ENCODE measurements at regions not wholly inside any gene's neighbourhood (a gene's known extent, or its start where the extent isn't known, plus 50 kb on each side); places are given as distances from the start of the nearest gene placed in this dataset.
"Not testable (repeated sequence)": the region's sequence is repeated elsewhere in the genome, so short reads cannot be mapped to it uniquely, and the experiment has no call there.

DNA sequence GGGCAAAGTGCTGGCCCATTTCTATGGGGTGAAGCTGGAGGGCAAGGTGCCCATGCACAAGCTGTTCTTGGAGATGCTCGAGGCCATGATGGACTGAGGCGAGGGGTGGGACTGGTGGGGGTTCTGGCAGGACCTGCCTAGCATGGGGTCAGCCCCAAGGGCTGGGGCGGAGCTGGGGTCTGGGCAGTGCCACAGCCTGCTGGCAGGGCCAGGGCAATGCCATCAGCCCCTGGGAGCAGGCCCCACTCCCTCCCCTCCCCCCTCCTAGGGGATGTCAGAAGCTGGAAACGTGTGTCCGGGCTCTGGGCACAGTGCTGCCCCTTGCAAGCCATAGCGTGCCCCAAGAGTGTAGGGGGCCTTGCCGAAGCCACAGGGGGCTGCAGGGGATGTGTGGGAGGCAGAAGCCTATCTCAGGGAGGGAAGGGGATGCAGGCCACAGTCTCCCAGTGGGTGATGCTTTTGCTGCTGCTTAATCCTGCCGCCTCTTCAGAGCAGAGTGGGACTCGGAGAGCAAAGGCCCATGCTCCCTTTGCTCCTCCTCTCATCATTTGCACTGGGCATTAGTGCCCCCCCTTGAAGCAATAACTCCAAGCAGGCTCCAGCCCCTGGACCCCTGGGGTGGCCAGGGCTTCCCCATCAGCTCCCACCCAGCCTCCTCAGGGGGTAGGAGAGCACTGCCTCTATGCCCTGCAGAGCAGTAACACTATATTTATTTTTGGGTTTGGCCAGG is 85.2 kb downstream of the MRPL57 start:
- DNase-seq (ENCODE audit: low spot score): not testable (repeated sequence)

DNA sequence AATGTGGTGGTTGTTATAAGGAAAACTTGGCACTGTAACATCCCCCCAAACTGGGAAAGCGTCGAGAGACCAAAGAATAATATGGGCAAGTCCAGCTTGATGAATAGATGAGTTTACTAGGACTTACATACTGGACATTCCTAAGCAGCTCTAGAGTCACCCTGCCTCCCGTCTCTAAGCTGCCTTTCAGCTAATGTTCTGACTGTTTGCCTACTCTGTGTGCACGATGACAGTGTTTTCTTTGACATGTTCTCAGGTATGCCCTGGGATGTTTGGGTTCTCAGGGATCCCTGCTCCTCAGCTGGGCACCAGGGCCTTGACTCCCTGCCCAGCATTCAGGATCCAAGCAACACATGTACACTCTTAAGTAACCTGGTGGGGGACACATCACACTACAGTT is 87.5 kb downstream of the MRPL57 start:
- DNase-seq (ENCODE audit: low spot score): not testable (repeated sequence)

DNA sequence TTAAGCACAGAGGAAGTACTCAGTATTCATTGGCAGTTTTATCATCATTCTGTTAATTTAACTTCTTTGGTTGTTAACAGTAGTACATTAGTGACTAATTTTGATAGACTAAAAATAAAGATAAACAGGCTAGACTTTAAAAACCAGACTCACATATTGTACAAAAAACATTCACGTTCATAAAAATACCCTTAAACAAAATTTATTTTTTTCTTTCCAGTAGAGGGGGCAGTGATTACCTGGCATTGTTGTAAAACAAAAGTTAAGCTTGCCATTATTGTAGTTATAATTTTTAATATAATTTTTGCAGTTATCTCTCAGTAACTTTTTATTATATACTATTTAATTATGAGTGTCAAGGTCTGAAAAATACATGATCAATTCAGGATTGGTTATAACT is 92.0 kb downstream of the MRPL57 start:
- not testable (repeated sequence) for DNase-seq (ENCODE audit: low spot score)

DNA sequence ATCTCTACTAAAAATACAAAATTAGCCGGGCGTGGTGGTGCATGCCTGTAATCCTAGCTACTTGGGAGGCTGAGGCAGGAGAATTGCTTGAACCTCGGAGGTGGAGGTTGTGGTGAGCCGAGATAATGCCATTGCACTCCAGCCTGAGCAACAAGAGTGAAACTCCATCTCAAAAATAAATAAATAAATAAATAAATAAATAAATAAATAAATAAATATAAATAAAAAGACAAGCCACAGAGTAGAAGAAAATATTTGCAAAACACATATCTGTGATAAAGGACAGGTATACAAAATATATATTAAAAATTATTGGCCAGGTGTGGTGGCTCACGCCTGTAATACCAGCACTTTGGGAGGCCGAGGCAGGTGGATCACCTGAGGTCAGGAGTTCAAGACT is 96.0 kb downstream of the MRPL57 start:
- not testable (repeated sequence) for DNase-seq (ENCODE audit: low spot score)

DNA sequence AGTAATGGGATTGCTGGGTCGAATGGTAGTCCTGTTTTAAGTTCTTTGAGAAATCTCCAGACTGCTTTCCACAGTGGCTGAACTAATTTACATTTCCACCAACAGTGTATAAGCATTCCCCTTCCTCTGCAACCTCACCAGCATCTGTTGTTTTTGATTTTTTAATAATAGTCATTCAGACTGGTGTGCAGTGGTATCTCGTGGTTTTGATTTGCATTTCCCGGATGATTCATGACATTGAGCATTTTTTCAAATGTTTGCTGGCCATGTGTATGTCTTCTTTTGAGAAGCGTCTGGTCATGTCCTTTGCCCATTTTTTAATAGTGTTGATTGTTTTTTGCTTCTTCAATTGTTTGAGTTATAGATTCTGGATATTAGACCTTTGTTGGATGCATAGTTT is 98.0 kb downstream of the MRPL57 start:
- not testable (repeated sequence) for DNase-seq (ENCODE audit: low spot score)

DNA sequence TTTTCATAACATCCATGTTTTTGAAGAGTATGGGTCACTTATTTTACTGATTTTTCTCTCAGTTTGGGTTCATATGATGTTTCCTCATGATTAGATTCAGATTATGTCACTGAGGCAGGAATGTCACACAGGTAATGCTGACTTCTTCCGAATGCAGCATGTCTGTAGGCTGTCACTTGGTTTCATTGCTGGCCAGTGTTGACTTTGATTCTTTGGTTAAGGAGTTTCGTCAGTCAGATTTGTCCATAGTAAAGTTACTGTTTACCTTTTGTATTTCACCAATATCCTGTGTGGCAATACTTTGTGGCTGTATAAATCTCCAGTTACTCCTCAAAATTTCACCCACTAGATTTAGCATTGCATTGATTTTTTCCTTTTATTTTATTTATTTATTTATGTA is 105.6 kb downstream of the MRPL57 start:
- no peak for DNase-seq (ENCODE audit: low spot score)

DNA sequence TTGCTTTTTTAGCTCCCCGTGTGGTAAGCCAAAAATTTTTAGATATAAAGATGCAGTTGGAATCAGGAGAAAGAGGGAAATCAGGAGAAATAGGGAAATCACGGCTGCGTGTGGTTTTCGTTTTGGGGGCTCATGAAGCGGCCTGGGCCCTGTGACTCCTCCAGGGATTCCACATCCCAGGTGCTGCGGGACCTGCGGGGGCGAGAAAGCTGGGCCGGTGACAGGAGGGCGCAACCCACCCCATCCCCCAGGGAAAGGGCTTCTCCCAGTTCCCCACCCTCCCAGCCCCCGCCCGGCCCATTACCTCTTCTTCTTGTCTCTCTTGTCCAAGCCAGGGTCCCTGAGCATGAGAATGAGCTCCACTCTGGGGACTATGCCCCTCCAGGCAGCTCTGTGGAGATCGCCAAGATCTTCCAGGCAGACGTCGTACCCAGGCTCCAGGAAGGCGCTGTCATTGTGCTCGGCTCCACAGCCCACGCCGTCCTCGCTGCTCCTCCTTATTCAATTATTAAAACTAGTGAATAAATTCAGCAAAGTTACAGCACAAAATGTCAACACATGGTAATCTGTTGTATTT is 111.0 kb downstream of the MRPL57 start:
- DNase-seq (ENCODE audit: low spot score): no peak

DNA sequence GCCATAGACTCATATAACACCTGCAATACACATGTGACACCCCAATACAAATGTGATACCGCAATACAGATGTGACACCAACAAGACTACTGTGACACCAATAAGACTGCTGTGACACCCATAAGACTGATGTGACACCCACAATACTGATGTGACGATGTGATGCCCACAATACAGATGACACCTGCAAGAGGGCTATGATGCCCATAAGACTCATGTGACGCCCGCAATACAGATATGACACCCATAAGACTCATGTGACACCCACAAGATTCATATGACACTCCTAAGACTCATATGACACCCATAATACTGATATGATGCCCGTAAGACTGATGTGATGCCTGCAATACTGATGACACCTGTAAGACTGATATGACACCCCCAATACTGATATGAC is 113.0 kb downstream of the MRPL57 start:
- no peak for DNase-seq (ENCODE audit: low spot score)

DNA sequence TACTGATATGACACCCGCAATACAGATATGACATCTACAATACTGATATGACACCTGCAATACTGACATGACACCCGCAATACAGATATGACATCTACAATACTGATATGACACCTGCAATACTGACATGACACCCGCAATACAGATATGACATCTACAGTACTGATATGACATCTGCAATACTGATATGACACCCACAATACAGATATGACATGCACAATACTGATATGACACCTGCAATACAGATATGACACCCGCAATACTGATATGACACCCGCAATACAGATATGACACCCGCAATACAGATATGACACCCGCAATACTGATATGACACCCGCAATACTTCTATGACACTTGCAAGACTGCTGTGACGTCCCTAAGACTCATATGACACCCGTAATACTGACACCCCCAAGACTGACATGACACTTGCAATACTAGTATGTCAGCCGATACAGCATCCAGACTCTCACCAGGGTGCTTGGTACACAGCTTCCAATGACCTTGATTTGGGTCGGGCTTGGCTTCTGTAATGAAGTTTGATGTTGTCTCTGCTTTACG is 114.1 kb downstream of the MRPL57 start:
- DNase-seq (ENCODE audit: low spot score): not testable (repeated sequence)

DNA sequence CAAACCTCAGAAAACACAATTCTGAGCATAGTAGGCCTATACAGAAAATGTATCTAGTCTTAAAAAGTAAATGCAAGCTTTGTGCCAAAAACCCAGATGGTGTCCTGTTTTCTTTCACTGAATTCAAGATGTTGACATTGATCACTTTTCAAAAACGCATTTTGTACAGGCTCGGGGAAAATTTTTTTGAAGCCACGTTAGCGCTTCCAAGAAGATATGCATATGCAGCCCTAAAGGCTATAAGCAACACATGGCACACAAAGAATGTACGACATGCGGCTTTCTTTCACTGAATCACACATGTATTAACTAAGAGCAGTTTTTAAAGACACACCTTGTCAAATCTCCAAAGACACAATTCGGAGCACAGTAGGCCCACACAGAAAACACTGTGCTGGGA is 115.4 kb downstream of the MRPL57 start:
- DNase-seq (ENCODE audit: low spot score): no peak

DNA sequence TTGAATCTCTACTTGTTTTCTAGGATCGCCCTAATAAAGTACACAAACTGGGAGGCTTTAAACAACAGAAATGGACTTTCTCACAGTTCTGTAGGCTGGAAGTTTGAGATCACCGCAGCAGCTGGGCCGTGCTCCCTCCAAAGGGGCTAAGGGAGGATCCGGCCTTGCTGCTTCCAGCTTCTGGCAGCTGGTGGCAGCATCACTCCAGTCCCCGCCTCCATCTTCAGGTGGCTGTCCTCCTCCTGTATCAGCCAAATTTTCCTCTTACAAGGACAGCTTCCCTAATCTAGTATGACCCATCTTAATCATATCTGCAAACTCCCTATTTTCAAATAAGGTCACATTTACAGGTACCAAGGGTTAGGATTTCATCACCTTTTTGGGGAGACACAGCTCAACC is 120.5 kb downstream of the MRPL57 start:
- DNase-seq (ENCODE audit: low spot score): peak; percentile 28

DNA sequence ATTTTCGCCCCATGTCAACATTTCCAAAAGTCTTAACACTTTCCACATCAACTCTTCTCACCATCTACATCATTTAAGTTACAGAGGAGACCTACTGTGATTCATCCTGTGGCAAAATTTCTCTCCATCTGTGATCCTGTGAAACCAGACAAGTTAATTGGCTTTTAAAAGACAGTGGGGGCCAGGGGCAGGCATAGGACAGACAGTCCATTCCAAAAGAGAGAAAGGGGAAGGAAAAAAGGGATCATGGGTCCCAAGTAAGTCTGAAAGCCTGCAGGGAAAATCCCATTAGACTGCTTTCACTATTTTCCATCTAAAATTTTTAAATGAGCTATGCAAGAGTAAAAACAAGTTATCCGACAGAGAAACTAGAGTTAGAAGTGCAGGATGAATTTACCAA is 121.0 kb downstream of the MRPL57 start:
- no peak for DNase-seq (ENCODE audit: low spot score)

DNA sequence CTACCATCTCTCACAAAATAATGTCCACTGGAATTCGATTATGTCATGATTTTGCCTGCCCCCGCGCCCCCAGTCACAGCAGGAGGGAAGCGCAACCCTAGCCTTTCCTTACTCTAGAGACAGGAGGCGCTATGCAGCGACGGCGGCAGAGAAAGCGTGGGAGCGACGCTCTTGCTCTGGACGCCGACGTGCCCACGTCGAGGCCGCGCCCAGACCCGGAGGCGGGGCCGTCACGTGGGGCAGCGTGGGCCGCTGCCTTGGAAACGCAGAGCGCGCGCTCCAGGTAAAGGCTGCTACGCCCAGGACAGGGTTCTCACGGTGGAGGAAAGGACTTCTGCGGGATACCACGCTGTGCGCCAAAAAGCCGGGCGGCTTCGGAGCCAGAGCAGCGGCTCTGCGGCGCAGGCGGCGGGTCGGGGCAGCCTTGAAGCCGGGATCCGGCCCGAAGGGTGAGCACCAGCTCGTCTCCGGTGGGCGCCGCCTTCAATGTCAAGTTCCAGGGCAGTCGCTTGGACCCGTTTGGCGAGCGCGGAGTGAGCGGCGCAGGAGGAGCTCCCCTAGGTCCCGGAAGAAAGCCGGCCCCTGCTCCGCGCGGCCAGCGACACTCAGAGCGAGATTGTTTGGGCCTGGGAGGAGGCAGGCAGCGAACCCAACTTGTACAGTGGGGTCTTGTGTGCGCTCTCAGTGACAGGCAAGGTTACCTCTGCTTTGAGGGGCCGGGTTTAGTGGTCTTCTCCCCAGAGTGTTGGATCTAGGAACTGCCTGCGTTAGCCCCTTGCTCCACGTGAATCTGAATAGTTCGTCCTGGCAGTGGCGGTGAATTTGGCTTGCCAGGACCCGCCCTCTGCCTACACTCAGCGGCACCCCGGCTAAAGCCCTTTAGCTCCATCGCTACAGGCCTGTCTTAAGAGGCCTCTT is 121.7 kb downstream of the MRPL57 start:
- peak; percentile 82 for DNase-seq (ENCODE audit: low spot score)

DNA sequence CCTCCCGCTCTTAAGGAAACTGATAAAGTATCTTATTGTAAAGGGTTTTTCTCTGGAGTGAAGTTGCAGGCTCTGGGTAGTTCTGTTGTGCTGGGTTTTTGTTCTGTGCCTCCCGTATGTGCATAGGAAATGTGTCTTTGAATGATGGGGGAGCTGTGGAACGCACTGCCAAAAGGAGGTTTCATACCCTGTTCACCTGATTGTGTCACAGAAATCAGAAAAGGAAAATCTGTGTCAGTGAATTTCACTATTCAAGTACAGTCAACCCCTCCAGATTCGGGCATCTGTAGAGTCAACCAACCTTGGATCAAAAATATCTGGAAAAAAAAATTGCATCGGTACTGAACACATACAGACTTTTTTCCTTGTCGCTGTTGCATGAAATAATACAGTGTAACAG is 127.8 kb downstream of the MRPL57 start:
- DNase-seq (ENCODE audit: low spot score): no peak

DNA sequence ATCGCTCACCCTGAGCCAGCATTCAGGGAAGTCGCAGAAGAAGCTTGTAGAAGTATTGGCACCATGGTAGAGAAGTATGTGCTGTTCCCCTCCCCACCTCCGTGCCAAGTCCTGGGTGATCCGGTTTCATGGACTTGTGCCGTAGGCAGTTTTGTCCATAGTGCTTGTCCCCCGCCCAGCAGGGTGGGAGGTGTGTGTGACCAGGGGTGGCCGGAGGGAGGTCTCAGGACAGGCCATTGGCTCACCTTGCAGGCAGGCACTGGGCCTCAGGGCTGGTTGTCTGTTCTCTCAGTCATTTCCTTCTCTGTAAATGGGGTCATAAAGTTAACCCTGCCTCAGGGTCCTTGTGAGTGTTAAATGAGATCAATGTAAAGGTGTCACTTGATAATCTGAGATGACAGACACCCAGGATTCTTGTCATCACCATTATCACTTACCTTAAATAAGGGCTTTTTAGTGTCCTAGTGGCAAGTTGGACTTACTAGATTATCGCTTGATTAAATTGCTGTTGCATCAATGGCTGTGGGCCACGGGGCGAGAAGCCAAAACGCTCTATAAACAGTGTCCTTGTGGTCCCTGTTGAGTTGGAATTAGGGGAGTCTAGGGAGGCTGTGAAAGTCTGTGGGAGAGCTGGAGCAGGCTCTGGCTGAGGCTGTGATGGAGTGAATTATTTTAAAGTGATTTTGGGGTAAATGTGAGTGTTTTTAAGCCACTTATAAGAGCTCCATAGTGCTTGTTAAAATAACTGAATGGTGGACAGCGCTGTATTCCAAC is 130.0 kb downstream of the MRPL57 start:
- DNase-seq (ENCODE audit: low spot score): not testable (repeated sequence)

DNA sequence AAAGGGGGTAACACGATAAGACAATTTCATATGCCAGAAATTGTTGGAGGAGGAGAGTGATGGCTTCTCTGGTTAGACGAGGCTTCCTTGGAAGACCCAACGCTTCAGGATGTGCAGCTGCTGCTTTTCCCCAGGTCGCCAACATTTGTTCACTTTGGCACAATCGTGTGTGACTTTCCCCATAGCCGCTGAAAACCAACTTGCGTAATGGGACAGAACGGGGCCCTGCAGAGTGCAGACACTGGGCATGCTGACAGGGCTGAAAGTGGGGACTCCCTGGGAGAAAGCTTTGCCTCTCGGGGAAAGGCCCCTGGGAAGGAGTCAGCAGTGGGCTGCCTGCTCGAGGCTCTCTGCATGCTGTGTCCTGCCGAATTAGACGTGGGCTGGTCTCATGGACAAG is 130.7 kb downstream of the MRPL57 start:
- DNase-seq (ENCODE audit: low spot score): not testable (repeated sequence)

DNA sequence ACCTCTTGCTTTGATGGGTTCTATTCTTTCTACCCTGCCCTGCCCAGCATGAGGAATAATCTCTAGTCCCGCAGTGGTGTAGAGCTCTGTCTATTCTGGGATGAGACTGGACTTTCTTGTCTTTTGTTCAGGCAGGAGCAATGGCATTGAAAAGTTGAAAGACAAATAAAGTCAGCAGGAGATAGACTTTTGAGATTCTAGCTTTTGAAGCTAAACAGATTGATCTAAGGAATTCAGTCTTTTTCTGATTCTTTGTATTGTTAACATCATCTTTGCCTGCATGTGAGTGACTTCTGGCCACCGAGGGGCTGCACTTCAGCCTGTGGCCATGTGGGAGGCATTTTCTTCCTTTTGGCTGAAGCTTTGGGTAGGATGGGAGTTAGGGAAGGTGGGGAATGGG is 132.4 kb downstream of the MRPL57 start:
- no peak for DNase-seq (ENCODE audit: low spot score)

DNA sequence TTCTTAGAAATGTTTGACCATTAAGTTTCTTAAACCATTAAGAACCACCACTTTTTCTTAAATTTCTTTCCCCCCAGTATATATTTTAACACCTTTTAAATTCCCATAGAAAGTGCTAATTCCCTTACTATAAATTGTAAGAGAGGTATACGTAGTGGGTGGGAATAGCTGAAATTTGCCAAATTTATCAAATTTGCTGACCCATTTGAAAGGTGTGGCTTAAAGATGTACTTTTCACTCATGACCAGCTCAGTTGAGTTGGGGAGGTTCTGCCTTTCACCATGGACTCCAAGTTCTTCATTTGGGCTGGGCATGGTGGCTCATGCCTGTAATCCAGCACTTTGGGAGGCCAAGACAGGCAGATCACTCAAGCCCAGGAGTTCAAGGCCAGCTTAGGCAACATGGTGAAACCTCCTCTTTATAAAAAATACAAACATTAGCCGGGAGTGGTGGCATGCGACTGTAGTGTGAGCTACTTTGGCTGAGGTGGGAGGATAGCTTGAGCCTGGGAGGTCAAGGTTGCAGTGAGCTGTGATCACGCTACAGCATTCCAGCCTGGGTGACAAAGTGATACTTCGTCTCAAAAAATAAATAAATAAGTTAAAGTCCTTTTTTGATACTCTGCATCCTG is 133.2 kb downstream of the MRPL57 start:
- peak; percentile 8 for DNase-seq (ENCODE audit: low spot score)

DNA sequence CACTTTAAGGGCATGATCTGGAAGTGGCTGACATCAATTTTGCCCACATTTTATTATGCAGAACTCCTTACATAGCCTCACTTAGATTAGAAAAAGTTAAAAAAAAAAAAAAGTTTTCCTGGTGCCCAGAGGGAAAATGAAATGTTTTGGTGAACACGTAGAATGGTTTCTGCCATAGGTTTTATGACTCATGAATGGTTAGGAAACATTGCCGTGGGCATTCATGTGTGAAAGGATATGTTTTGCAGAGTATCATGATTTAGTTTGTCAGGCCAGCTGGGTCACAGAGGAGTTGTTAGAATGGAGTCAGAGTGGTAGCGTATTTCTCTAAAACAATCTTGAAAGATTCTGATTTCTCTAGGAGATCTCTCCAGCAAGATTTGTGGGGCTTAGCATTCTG is 133.8 kb downstream of the MRPL57 start:
- peak; percentile 70 for DNase-seq (ENCODE audit: low spot score)

DNA sequence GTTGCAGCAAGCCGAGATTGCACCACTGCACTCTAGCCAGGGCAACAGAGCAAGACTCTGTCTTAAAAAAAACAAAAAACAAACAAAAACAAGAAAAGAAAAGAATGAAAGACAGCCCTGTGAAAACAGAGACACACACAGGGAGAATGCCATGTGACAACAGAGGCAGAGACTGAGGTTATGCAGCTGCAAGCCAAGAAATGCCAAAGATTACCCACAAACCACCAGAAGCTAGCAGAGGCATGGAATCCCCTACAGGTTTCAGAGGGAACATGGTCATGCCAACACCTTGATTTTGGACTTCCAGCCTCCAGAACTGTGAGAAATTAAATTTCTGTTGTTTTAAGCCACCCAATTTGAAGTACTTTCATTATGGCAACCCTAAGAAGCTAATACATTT is 138.5 kb downstream of the MRPL57 start:
- DNase-seq (ENCODE audit: low spot score): peak; percentile 6

DNA sequence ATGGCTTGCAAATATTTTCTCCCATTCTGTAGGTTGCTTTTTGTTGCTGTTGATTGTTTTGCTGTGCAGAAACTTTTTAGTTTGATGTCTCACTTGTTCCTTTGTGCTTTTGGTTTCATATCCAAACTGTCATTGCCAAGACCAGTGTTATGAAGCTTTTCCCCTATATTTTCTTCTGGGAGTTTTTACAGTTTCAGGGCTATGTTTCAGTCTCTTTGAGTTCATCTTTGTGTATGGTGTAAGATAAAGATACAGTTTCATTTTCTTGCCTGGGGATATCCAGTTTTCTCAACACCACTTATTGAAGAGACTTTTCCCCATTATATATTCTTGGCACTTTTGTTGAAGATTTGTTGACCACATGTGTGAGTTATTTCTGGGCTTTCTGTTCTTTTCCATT is 139.9 kb downstream of the MRPL57 start:
- DNase-seq (ENCODE audit: low spot score): no peak

Measured in H4 (cell line).